PC-3 (cell line): ENCODE measurements at regions not wholly inside any gene's neighbourhood (a gene's known extent, or its start where the extent isn't known, plus 50 kb on each side); places are given as distances from the start of the nearest gene placed in this dataset.

Experiments used
- EZH2 ChIP-seq: fragments of 300-600 bp; sonication (generic); IDR thresholded peaks from one replicate; pipeline ENCODE4 v1.6.1; 2017; ENCODE audit warnings: antibody characterized with exemption, mild to moderate bottlenecking, low read length; ENCODE audit not compliant: unreplicated experiment
- EZH2phosphoT487 ChIP-seq: fragments of 300-600 bp; sonication (generic); IDR thresholded peaks from 2 replicates; pipeline ENCODE4 v1.6.1; 2018; ENCODE audit warnings: mild to moderate bottlenecking, antibody characterized with exemption, low read length, borderline replicate concordance
- TF ChIP-seq, protein P1 (sequence below): fragments of 300-600 bp; sonication (generic); conservative IDR thresholded peaks from 2 replicates; pipeline ENCODE4 v1.5.1; 2017; ENCODE audit warnings: antibody characterized with exemption, low read depth, mild to moderate bottlenecking, low read length

DNA sequence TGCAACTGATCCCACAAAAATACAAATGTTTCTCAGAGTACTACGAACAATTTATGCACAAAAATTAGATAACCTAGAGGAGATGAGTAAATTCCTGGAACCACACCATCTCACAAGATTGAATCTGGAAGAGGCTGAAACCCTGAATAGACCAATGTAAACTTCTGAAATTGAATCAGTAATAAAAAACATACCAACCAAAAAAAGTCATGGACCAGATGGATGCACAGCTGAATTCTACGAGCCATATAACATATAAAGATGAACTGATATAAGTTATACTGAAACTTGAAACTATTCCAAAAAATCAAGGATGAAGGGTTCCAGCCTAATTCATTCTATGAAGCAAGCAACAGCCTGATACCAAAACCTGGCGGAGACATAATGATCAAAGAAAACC lies 336.3 kb downstream of the PYDC2 start:
- no peak for TF ChIP-seq EZH2
- TF ChIP-seq, protein P1, sequence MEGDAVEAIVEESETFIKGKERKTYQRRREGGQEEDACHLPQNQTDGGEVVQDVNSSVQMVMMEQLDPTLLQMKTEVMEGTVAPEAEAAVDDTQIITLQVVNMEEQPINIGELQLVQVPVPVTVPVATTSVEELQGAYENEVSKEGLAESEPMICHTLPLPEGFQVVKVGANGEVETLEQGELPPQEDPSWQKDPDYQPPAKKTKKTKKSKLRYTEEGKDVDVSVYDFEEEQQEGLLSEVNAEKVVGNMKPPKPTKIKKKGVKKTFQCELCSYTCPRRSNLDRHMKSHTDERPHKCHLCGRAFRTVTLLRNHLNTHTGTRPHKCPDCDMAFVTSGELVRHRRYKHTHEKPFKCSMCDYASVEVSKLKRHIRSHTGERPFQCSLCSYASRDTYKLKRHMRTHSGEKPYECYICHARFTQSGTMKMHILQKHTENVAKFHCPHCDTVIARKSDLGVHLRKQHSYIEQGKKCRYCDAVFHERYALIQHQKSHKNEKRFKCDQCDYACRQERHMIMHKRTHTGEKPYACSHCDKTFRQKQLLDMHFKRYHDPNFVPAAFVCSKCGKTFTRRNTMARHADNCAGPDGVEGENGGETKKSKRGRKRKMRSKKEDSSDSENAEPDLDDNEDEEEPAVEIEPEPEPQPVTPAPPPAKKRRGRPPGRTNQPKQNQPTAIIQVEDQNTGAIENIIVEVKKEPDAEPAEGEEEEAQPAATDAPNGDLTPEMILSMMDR = no peak
- no peak for TF ChIP-seq EZH2phosphoT487
